H1 (cell line): ENCODE measurements at regions not wholly inside any gene's neighbourhood (a gene's known extent, or its start where the extent isn't known, plus 50 kb on each side); places are given as distances from the start of the nearest gene placed in this dataset.

Source experiments
- CTCF ChIA-PET: fragments of 300-600 bp; sonication (Branson Sonifier 250); formaldehyde crosslinking; loops from one replicate; lab custom pipeline; 2021; ENCODE audit not compliant: partially characterized antibody; lab: Charles Lee
- POLR2A ChIA-PET: fragments of 300-600 bp; sonication (Branson Sonifier 250); formaldehyde crosslinking; loops from one replicate; lab custom pipeline; 2021; ENCODE audit warnings: inconsistent platforms; ENCODE audit not compliant: partially characterized antibody; lab: Charles Lee
- DNase-seq, 2 experiments: peaks; one replicate each; pipeline versions ENCODE4 v3.0.0 to v3.0.0-alpha.2; 2010 to 2022; ENCODE audit warnings: low spot score in 2 of 2, low read depth in 1 of 2, mixed read lengths in 1 of 2
- FAIRE-seq: peaks from 2 replicates; lab custom pipeline; 2011; peaks lifted over from hg19 to GRCh38; lab: Jason Lieb, UNC
- H2AFZ ChIP-seq: 2 replicates; pipeline ENCODE4 v1.8.1; 2012; ENCODE audit warnings: low read length, inconsistent platforms
- H2AK5ac ChIP-seq: 2 replicates; pipeline ENCODE4 v1.6.1; 2013; ENCODE audit warnings: low read depth, low read length
- H2BK120ac ChIP-seq: replicated peaks from 2 replicates; pipeline ENCODE3; 2013; ENCODE audit warnings: low read depth, low read length, inconsistent platforms
- H2BK12ac ChIP-seq: 2 replicates; pipeline ENCODE4 v1.6.1; 2013; ENCODE audit warnings: low read depth, low read length
- H2BK15ac ChIP-seq: 2 replicates; pipeline ENCODE4 v1.6.1; 2013; ENCODE audit warnings: low read length
- H2BK20ac ChIP-seq: 2 replicates; pipeline ENCODE4 v1.6.1; 2013; ENCODE audit warnings: low read length
- H2BK5ac ChIP-seq: 2 replicates; pipeline ENCODE4 v1.6.1; 2013; ENCODE audit warnings: low read depth, low read length
- H3K14ac ChIP-seq: 2 replicates; pipeline ENCODE4 v1.6.1; 2013; ENCODE audit warnings: inconsistent platforms; ENCODE audit not compliant: insufficient read length
- H3K18ac ChIP-seq: 2 replicates; pipeline ENCODE4 v1.6.1; 2013; ENCODE audit warnings: low read length; ENCODE audit errors: extremely low read depth
- H3K23ac ChIP-seq: 2 replicates; pipeline ENCODE4 v1.6.1; 2013; ENCODE audit warnings: inconsistent platforms; ENCODE audit not compliant: insufficient read length
- H3K23me2 ChIP-seq: 2 replicates; pipeline ENCODE4 v1.6.1; 2013; ENCODE audit warnings: low read depth, low read length
- H3K27ac ChIP-seq: 2 replicates; pipeline ENCODE4 v1.6.1; 2011; ENCODE audit warnings: low read depth, low read length, inconsistent platforms
- H3K27me3 ChIP-seq, 4 experiments: replicated peaks in 1 of 4; 1 replicate in 1 of 4; 2 replicates in 3 of 4; pipeline versions ENCODE4 v1.6.1 to v1.8.1; 2011 to 2013; ENCODE audit warnings: low read length in 3 of 4, mild to moderate bottlenecking in 3 of 4, inconsistent platforms in 2 of 4, mixed read lengths in 2 of 4, moderate library complexity in 1 of 4; ENCODE audit not compliant: control insufficient read depth in 3 of 4, insufficient read depth in 3 of 4; ENCODE audit errors: extremely low read depth in 1 of 4
- H3K36me3 ChIP-seq, 4 experiments: 2 replicates each; pipeline versions ENCODE4 v1.6.1 to v1.8.1; 2011 to 2013; ENCODE audit warnings: mild to moderate bottlenecking in 4 of 4, low read length in 3 of 4, moderate library complexity in 2 of 4, control low read depth in 1 of 4, inconsistent platforms in 1 of 4; ENCODE audit not compliant: insufficient read depth in 4 of 4, control insufficient read depth in 2 of 4
- H3K4ac ChIP-seq: replicated peaks from 2 replicates; pipeline ENCODE3; 2013; ENCODE audit warnings: low read length, low read depth, mixed read lengths, inconsistent platforms; ENCODE audit not compliant: insufficient read length
- H3K4me1 ChIP-seq, 4 experiments: replicated peaks in 1 of 4; 1 replicate in 1 of 4; 2 replicates in 3 of 4; pipeline versions ENCODE4 v1.6.1 to v1.8.1; 2011 to 2013; ENCODE audit warnings: low read length in 3 of 4, inconsistent platforms in 2 of 4, mixed read lengths in 1 of 4; ENCODE audit not compliant: insufficient read depth in 4 of 4, control insufficient read depth in 3 of 4
- H3K4me2 ChIP-seq, 2 experiments: 2 replicates each; pipeline versions ENCODE4 v1.6.1 to v1.8.1; 2011 to 2013; ENCODE audit warnings: low read depth in 2 of 2, low read length in 2 of 2, control low read depth in 1 of 2, inconsistent platforms in 1 of 2, mild to moderate bottlenecking in 1 of 2; ENCODE audit not compliant: insufficient read depth in 1 of 2
- H3K4me3 ChIP-seq, 4 experiments: fragments of 200-600, 300-600 bp in 1 of 4; sonication (generic), shearing (Covaris generic), sonication (Bioruptor Twin) in 1 of 4; 2 replicates each; pipeline versions ENCODE4 v1.5.1 to v1.8.1; 2011 to 2016; ENCODE audit warnings: low read length in 4 of 4, low read depth in 3 of 4, control low read depth in 2 of 4, inconsistent platforms in 2 of 4, mild to moderate bottlenecking in 2 of 4, mixed read lengths in 1 of 4, moderate library complexity in 1 of 4; ENCODE audit not compliant: insufficient read depth in 2 of 4; ENCODE audit errors: extremely low read depth in 1 of 4
- H3K56ac ChIP-seq: replicated peaks from 2 replicates; pipeline ENCODE3; 2013; ENCODE audit warnings: low read depth, mild to moderate bottlenecking, mixed read lengths, low read length, inconsistent platforms; ENCODE audit not compliant: insufficient read length
- H3K79me1 ChIP-seq: 2 replicates; pipeline ENCODE4 v1.6.1; 2013; ENCODE audit warnings: low read depth, low read length, control low read depth
- H3K79me2 ChIP-seq, 2 experiments: 2 replicates each; pipeline versions ENCODE4 v1.6.1 to v1.8.1; 2012 to 2013; ENCODE audit warnings: low read length in 2 of 2, mild to moderate bottlenecking in 2 of 2, inconsistent platforms in 1 of 2; ENCODE audit not compliant: insufficient read depth in 2 of 2, control insufficient read depth in 1 of 2
- H3K9ac ChIP-seq, 4 experiments: replicated peaks in 1 of 4; 1 replicate in 1 of 4; 2 replicates in 3 of 4; pipeline versions ENCODE4 v1.6.1 to v1.8.1; 2011 to 2013; ENCODE audit warnings: low read depth in 3 of 4, low read length in 3 of 4, control low read depth in 2 of 4, mild to moderate bottlenecking in 2 of 4, moderate library complexity in 2 of 4, inconsistent platforms in 1 of 4; ENCODE audit errors: extremely low read depth in 1 of 4
- H3K9me3 ChIP-seq, 2 experiments: 2 replicates each; pipeline versions ENCODE4 v1.6.1 to v1.8.1; 2012 to 2013; ENCODE audit warnings: mild to moderate bottlenecking in 2 of 2, moderate library complexity in 2 of 2, control low read depth in 1 of 2, inconsistent platforms in 1 of 2, low read depth in 1 of 2, low read length in 1 of 2, mixed read lengths in 1 of 2; ENCODE audit not compliant: insufficient read depth in 2 of 2
- H4K20me1 ChIP-seq, 2 experiments: replicated peaks in 1 of 2; 2 replicates each; pipeline versions ENCODE3 to v1.8.1; 2011 to 2013; ENCODE audit warnings: inconsistent platforms in 2 of 2, low read length in 2 of 2, mild to moderate bottlenecking in 1 of 2; ENCODE audit not compliant: insufficient read depth in 2 of 2, control insufficient read depth in 1 of 2
- H4K5ac ChIP-seq: 2 replicates; pipeline ENCODE4 v1.6.1; 2013; ENCODE audit warnings: low read length, low read depth, mixed read lengths, inconsistent platforms; ENCODE audit not compliant: insufficient read length
- H4K8ac ChIP-seq: 2 replicates; pipeline ENCODE4 v1.8.0; 2013; ENCODE audit warnings: mild to moderate bottlenecking, moderate library complexity, low read length, inconsistent platforms; ENCODE audit not compliant: insufficient read depth; ENCODE audit errors: extremely low read depth
- H4K91ac ChIP-seq: replicated peaks from 2 replicates; pipeline ENCODE3; 2013; ENCODE audit warnings: low read length, mixed read lengths, inconsistent platforms; ENCODE audit not compliant: insufficient read length
- BACH1 ChIP-seq: IDR thresholded peaks from 2 replicates; pipeline ENCODE4 v1.6.1; 2012; ENCODE audit warnings: low read length, improper control_type of control experiment
- BRCA1 ChIP-seq: IDR thresholded peaks from 2 replicates; pipeline ENCODE4 v1.6.1; 2012; ENCODE audit warnings: low read depth, low read length, improper control_type of control experiment
- CBX8 ChIP-seq: fragments of 300-800, 300-1000 bp; sonication (generic); IDR thresholded peaks from 2 replicates; pipeline ENCODE4 v1.7.1; 2016; ENCODE audit warnings: low read depth, low read length, borderline replicate concordance
- CTBP2 ChIP-seq: IDR thresholded peaks from 2 replicates; pipeline ENCODE4 v1.7.0; 2011; ENCODE audit warnings: borderline replicate concordance, mild to moderate bottlenecking, moderate library complexity, mixed read lengths, low read length; ENCODE audit not compliant: insufficient read depth, insufficient read length
- CTCF ChIP-seq, 3 experiments: IDR thresholded peaks; 1 replicate in 2 of 3; 2 replicates in 1 of 3; pipeline versions ENCODE4 v1.5.1 to v1.6.1; 2011; ENCODE audit warnings: low read length in 3 of 3, mild to moderate bottlenecking in 3 of 3, inconsistent platforms in 2 of 3, low read depth in 1 of 3, moderate library complexity in 1 of 3; ENCODE audit not compliant: insufficient read depth in 1 of 3; ENCODE audit errors: control extremely low read depth in 1 of 3
- MAX ChIP-seq: IDR thresholded peaks from 2 replicates; pipeline ENCODE4 v1.6.1; 2012; ENCODE audit warnings: inconsistent platforms
- POLR2A ChIP-seq, 2 experiments: IDR thresholded peaks; 1 replicate in 1 of 2; 2 replicates in 1 of 2; pipeline ENCODE4 v1.6.1; 2011; ENCODE audit warnings: low read depth in 2 of 2, low read length in 2 of 2, mild to moderate bottlenecking in 2 of 2; ENCODE audit errors: control extremely low read depth in 1 of 2
- POLR2AphosphoS5 ChIP-seq: IDR thresholded peaks from 2 replicates; pipeline ENCODE4 v1.6.1; 2011; ENCODE audit warnings: low read depth, low read length
- SP1 ChIP-seq: IDR thresholded peaks from 2 replicates; pipeline ENCODE4 v1.6.1; 2011; ENCODE audit warnings: low read depth, low read length
- SUZ12 ChIP-seq: fragments of 200-600 bp; sonication (generic); IDR thresholded peaks from 2 replicates; pipeline ENCODE4 v1.6.1; 2012; ENCODE audit warnings: mild to moderate bottlenecking, inconsistent platforms, low read length, moderate library complexity, mixed read lengths
- TEAD4 ChIP-seq: IDR thresholded peaks from 2 replicates; pipeline ENCODE4 v1.6.1; 2012; ENCODE audit warnings: low read depth, low read length, inconsistent platforms, mixed read lengths
- WGBS, 2 experiments: shearing (Covaris generic) in 1 of 2; methylation state at CpG; one replicate each; pipeline versions ENCODE4 v1.1.6 to v1.1.7; 2013 to 2015; ENCODE audit warnings: low lambda C conversion rate in 2 of 2, mixed read lengths in 2 of 2, inconsistent platforms in 1 of 2, low coverage in 1 of 2, missing lambda C conversion rate in 1 of 2; ENCODE audit not compliant: insufficient replicate concordance in 2 of 2, insufficient coverage in 1 of 2, insufficient read length in 1 of 2; ENCODE audit errors: extremely low coverage in 1 of 2, missing lambda C conversion rate in 1 of 2; 5-methylcytosine and 5-hydroxymethylcytosine counted together

GRCh38 chr7:3112479-3113134 lies 68.9 kb upstream of the CARD11 start:
- H3K27ac ChIP-seq, result no peak overlapping the region
- POLR2A ChIA-PET, result no interaction called here
- TF ChIP-seq BACH1 (no peak), TEAD4 (no peak), MAX (no peak), CTCF (IDR thresholded peaks at IDR 0.05; ENCODE audit: control extremely low read depth in 1 of 3, insufficient read depth in 1 of 3, low read depth in 1 of 3, low read length in 3 of 3) (no peak), CBX8 (no peak), POLR2AphosphoS5 (no peak), BRCA1 (no peak), CTBP2 (no peak), POLR2A (IDR thresholded peaks at IDR 0.05; ENCODE audit: control extremely low read depth in 1 of 2, low read depth in 2 of 2, low read length in 2 of 2) (no peak), SUZ12 (no peak), SP1 (no peak)

More at GRCh38 chr7:3112479-3113134, 68.9 kb upstream of the CARD11 start:
- Histone ChIP-seq H3K23me2 (no peaks in the 10 kb centered on the region), H2BK5ac (no peak overlapping the region), H3K56ac (no peak overlapping the region), H4K91ac (no peak overlapping the region), H3K4me1 (peaks cover 0 to 2% (median 0%) of the 10 kb centered on the region in 4 experiments; a peak in 2 of 7 replicates), H3K23ac (no peak overlapping the region), H4K8ac (no peak overlapping the region), H3K18ac (no peak overlapping the region), H3K79me1 (no peaks in the 10 kb centered on the region), H2AFZ (no peak overlapping the region), H2BK20ac (no peak overlapping the region), H3K4me3 (no peak overlapping the region), H3K36me3 (no peaks in the 10 kb centered on the region), H3K27me3 (no peaks in the 10 kb centered on the region), H3K4ac (no peak overlapping the region), H2BK120ac (no peak overlapping the region), H2BK15ac (no peak overlapping the region), H2BK12ac (no peak overlapping the region), H3K79me2 (no peaks in the 10 kb centered on the region), H4K20me1 (no peaks in the 10 kb centered on the region), H2AK5ac (no peak overlapping the region), H4K5ac (no peak overlapping the region), H3K14ac (no peak overlapping the region), H3K9ac (no peak overlapping the region), H3K9me3 (peaks cover 0 to 2% of the 10 kb centered on the region in 2 experiments; a peak in 1 of 4 replicates), H3K4me2 (no peak overlapping the region; a peak in 1 of 4 replicates)
- FAIRE-seq (no peak), DNase-seq (no peak)
- WGBS, 2 experiments, result 86% methylated on average over 5 of the region's 5 CpGs; no CpG with 5 or more reads in 1 of the 2 experiments
- CTCF ChIA-PET, result interaction anchor here (0.6 to 1.6 kb wide), 5 partner anchors 10 to 215 kb away, joined by 3 to 5 read pairs (median 4); no protein-coding TSS in a partner anchor
